ENCODE measurements at regions not wholly inside any gene's neighbourhood (a gene's known extent, or its start where the extent isn't known, plus 50 kb on each side); places are given as distances from the start of the nearest gene placed in this dataset.

DNA sequence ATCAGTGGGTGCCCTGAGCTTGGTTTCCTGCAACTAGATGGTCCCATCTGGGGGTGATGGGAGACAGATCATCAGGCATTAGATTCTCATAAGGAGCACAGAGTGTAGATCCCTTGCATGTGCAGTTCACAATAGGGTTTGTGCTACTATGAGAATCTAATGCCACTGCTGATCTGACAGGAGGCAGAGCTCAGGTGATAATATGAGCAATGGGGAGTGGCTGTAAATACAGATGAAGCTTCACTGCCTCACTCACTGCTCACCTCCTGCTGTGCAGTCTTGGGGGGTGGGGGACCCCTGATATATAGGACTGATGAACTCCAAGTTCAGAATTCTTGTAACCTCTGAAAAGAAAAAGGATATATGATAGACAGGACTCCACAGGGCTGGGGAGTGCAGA, 108.0 kb downstream of the RIN2 start:
- H3K9me2 ChIP-seq (ENCODE audit: insufficient read depth) = no peaks in the 10 kb centered on the region
- ChIA-PET POLR2A (ENCODE audit: unreplicated experiment) (no interaction called here), CTCF (no interaction called here)
- no peaks in the 10 kb centered on the region for H3K9me3 ChIP-seq (ENCODE audit: insufficient read depth, low read depth)
- H3K4me2 ChIP-seq = no peak overlapping the region
- H3K36me3 ChIP-seq (ENCODE audit: low read depth) = no peaks in the 10 kb centered on the region
- no peaks in the 10 kb centered on the region; the same call in 1 of the 2 replicates for H3F3A ChIP-seq (ENCODE audit: insufficient read depth, low read depth)
- H4K20me1 ChIP-seq (ENCODE audit: insufficient read depth) = no peaks in the 10 kb centered on the region
- H3K4me1 ChIP-seq (replicated peaks; ENCODE audit: insufficient read depth) = no peaks in the 10 kb centered on the region; the same call in 1 of the 2 replicates
- H3K4me3 ChIP-seq = no peak overlapping the region
- no peaks in the 10 kb centered on the region for H3K79me2 ChIP-seq (ENCODE audit: low read depth)
- no peak overlapping the region for H3K27ac ChIP-seq
- no peak for TF ChIP-seq EZH2 (IDR thresholded peaks at IDR 0.05; ENCODE audit: low read depth)
- TF ChIP-seq, protein P1, sequence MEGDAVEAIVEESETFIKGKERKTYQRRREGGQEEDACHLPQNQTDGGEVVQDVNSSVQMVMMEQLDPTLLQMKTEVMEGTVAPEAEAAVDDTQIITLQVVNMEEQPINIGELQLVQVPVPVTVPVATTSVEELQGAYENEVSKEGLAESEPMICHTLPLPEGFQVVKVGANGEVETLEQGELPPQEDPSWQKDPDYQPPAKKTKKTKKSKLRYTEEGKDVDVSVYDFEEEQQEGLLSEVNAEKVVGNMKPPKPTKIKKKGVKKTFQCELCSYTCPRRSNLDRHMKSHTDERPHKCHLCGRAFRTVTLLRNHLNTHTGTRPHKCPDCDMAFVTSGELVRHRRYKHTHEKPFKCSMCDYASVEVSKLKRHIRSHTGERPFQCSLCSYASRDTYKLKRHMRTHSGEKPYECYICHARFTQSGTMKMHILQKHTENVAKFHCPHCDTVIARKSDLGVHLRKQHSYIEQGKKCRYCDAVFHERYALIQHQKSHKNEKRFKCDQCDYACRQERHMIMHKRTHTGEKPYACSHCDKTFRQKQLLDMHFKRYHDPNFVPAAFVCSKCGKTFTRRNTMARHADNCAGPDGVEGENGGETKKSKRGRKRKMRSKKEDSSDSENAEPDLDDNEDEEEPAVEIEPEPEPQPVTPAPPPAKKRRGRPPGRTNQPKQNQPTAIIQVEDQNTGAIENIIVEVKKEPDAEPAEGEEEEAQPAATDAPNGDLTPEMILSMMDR (conservative IDR thresholded peaks at IDR 0.05) = no peak
- DNase-seq = no peak
- no TSS peak for BruUV-seq (replicated peaks)
- intact Hi-C loops (cut with micrococcal nuclease; ENCODE audit: unreplicated experiment) = no loop called here
- no peak overlapping the region for H2AFZ ChIP-seq
- no peaks in the 10 kb centered on the region for H3K27me3 ChIP-seq (ENCODE audit: insufficient read depth, low read depth)

DNA sequence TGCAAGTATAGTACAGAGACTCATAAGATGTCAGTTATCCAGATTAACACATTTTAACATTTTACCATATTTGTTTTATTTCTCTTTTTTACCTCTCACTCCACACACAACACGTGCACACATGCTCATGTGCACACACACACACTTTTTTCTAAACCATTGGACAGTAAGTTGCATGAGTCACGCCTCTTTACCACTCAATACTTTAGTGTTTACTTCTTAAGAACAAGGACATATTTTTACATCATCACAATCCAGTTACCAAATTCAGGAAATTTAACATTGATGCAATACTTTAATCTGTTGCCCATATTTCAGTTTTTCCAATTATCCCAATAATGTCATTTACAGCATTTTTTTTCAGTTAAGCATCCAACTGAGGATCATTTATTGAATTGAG, 109.0 kb downstream of the RIN2 start:
- Histone ChIP-seq H3K27ac (no peak overlapping the region), H3F3A (ENCODE audit: insufficient read depth, low read depth) (no peaks in the 10 kb centered on the region; the same call in 1 of the 2 replicates), H3K9me3 (ENCODE audit: insufficient read depth, low read depth) (no peaks in the 10 kb centered on the region), H3K27me3 (ENCODE audit: insufficient read depth, low read depth) (no peaks in the 10 kb centered on the region), H2AFZ (no peak overlapping the region), H3K4me3 (no peak overlapping the region), H3K4me2 (no peak overlapping the region), H3K79me2 (ENCODE audit: low read depth) (no peaks in the 10 kb centered on the region), H3K4me1 (replicated peaks; ENCODE audit: insufficient read depth) (no peaks in the 10 kb centered on the region; the same call in 1 of the 2 replicates), H3K9me2 (ENCODE audit: insufficient read depth) (no peaks in the 10 kb centered on the region), H4K20me1 (ENCODE audit: insufficient read depth) (no peaks in the 10 kb centered on the region), H3K36me3 (ENCODE audit: low read depth) (no peaks in the 10 kb centered on the region)
- no TSS peak for BruUV-seq (replicated peaks)
- ChIA-PET POLR2A (ENCODE audit: unreplicated experiment) (no interaction called here), CTCF (no interaction called here)
- intact Hi-C loops (cut with micrococcal nuclease; ENCODE audit: unreplicated experiment) = no loop called here
- no peak for DNase-seq
- no peak for TF ChIP-seq EZH2 (IDR thresholded peaks at IDR 0.05; ENCODE audit: low read depth)
- TF ChIP-seq, protein P1 (conservative IDR thresholded peaks at IDR 0.05) = no peak

DNA sequence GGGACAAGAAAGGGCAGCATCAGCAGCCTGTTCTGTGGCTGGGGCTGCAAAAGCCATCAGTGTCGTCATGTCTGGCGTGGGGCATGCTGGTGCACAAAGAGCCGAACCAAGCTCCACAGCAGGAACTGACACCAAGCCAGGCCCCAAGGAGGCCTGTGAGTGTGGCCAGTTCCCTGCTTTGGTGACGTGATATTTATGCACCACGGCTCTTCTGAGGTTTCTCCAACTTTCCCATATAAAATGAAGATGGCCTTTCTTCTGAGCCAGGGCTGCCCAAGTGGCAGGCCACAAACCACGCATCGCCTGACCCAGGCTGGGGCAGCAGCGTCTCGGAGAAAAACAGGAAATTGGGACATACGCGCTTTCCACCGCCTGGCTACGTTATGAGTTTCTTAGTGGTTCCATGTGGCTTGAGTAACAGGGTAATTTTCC, 109.9 kb downstream of the RIN2 start:
- no peaks in the 10 kb centered on the region for H3K9me3 ChIP-seq (ENCODE audit: insufficient read depth, low read depth)
- H3K27me3 ChIP-seq (ENCODE audit: insufficient read depth, low read depth) = no peaks in the 10 kb centered on the region
- H3K27ac ChIP-seq = no peak overlapping the region
- no peaks in the 10 kb centered on the region for H3K79me2 ChIP-seq (ENCODE audit: low read depth)
- H3K36me3 ChIP-seq (ENCODE audit: low read depth) = no peaks in the 10 kb centered on the region
- TF ChIP-seq, protein P1 (conservative IDR thresholded peaks at IDR 0.05) = no peak
- TF ChIP-seq EZH2 (IDR thresholded peaks at IDR 0.05; ENCODE audit: low read depth) = no peak
- H2AFZ ChIP-seq = no peak overlapping the region
- intact Hi-C loops (cut with micrococcal nuclease; ENCODE audit: unreplicated experiment) = no loop called here
- DNase-seq = no peak
- no peaks in the 10 kb centered on the region for H3K9me2 ChIP-seq (ENCODE audit: insufficient read depth)
- no peaks in the 10 kb centered on the region; the same call in 1 of the 2 replicates for H3K4me1 ChIP-seq (replicated peaks; ENCODE audit: insufficient read depth)
- CTCF ChIA-PET = no interaction called here
- H3F3A ChIP-seq (ENCODE audit: insufficient read depth, low read depth) = no peaks in the 10 kb centered on the region; the same call in 1 of the 2 replicates
- no peak overlapping the region for H3K4me2 ChIP-seq
- BruUV-seq (replicated peaks) = no TSS peak
- H3K4me3 ChIP-seq = no peak overlapping the region
- H4K20me1 ChIP-seq (ENCODE audit: insufficient read depth) = no peaks in the 10 kb centered on the region
- POLR2A ChIA-PET (ENCODE audit: unreplicated experiment) = no interaction called here
